Chondrocyte (in vitro differentiated cells): ENCODE measurements at regions not wholly inside any gene's neighbourhood (a gene's known extent, or its start where the extent isn't known, plus 50 kb on each side); places are given as distances from the start of the nearest gene placed in this dataset.

Source experiments
- DNase-seq: peaks from one replicate; pipeline ENCODE4 v3.0.0; 2021; ENCODE audit warnings: mixed read lengths, low spot score
- H3K27ac Mint-ChIP-seq: one replicate; pipeline ENCODE4 v1.8.0; 2021; ENCODE audit warnings: mild to moderate bottlenecking, moderate library complexity, mixed read lengths; ENCODE audit not compliant: unreplicated experiment
- H3K27me3 Mint-ChIP-seq: 2 replicates; pipeline ENCODE4 v1.8.0; 2021; ENCODE audit warnings: low read depth, mixed read lengths
- H3K36me3 Mint-ChIP-seq: 2 replicates; pipeline ENCODE4 v1.8.0; 2021; ENCODE audit warnings: low read depth, mixed read lengths
- H3K4me1 Mint-ChIP-seq: 2 replicates; pipeline ENCODE4 v1.8.0; 2021; ENCODE audit warnings: low read depth, mild to moderate bottlenecking, mixed read lengths
- H3K4me3 Mint-ChIP-seq: one replicate; pipeline ENCODE4 v1.8.0; 2021; ENCODE audit warnings: mild to moderate bottlenecking, moderate library complexity, mixed read lengths; ENCODE audit not compliant: unreplicated experiment
- H3K9me3 Mint-ChIP-seq: 2 replicates; pipeline ENCODE4 v1.8.0; 2021; ENCODE audit warnings: low read depth, mixed read lengths
- TF ChIP-seq, protein P1 (sequence below): fragments of 200-600 bp; sonication (generic); IDR thresholded peaks from 2 replicates; pipeline ENCODE4 v1.5.0; 2021; ENCODE audit warnings: antibody characterized with exemption, mild to moderate bottlenecking, moderate library complexity

- Mint-ChIP-seq H3K27ac (no peak overlapping the region), H3K4me1 (peaks cover 18% of the 10 kb centered on the region), H3K36me3 (no peaks in the 10 kb centered on the region), H3K9me3 (peaks cover 7% of the 10 kb centered on the region), H3K27me3 (no peaks in the 10 kb centered on the region), H3K4me3 (no peak overlapping the region)
- TF ChIP-seq, protein P1, sequence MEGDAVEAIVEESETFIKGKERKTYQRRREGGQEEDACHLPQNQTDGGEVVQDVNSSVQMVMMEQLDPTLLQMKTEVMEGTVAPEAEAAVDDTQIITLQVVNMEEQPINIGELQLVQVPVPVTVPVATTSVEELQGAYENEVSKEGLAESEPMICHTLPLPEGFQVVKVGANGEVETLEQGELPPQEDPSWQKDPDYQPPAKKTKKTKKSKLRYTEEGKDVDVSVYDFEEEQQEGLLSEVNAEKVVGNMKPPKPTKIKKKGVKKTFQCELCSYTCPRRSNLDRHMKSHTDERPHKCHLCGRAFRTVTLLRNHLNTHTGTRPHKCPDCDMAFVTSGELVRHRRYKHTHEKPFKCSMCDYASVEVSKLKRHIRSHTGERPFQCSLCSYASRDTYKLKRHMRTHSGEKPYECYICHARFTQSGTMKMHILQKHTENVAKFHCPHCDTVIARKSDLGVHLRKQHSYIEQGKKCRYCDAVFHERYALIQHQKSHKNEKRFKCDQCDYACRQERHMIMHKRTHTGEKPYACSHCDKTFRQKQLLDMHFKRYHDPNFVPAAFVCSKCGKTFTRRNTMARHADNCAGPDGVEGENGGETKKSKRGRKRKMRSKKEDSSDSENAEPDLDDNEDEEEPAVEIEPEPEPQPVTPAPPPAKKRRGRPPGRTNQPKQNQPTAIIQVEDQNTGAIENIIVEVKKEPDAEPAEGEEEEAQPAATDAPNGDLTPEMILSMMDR = no peak
- no peak for DNase-seq
Observed at GRCh38 chr7:145289384-145289783, 453.5 kb upstream of the TPK1 start.

DNA sequence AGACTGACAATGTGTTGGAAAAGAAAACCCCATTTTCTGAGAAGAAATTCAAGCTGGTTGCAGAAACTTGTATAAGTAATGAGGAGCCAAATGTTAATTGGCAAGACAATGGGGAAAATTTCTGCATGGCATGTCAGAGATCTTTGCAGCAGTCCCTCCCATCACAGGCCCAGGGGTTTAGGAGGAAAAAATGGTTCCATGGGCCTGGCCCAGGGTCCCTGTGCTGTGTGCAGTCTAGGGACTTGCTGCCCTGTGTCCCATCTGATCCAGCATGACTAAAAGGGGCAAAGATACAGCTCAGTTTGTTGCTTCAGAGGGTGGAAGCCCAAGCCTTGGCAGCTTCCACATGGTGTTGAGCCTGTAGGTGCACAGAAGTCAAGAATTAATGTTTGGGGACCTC lies 440.3 kb upstream of the TPK1 start:
- Mint-ChIP-seq H3K27ac (no peak overlapping the region), H3K4me1 (no peaks in the 10 kb centered on the region), H3K9me3 (peaks cover 51% of the 10 kb centered on the region), H3K4me3 (no peak overlapping the region), H3K36me3 (peaks cover 4% of the 10 kb centered on the region), H3K27me3 (no peaks in the 10 kb centered on the region)
- TF ChIP-seq, protein P1 = no peak
- DNase-seq = no peak

DNA sequence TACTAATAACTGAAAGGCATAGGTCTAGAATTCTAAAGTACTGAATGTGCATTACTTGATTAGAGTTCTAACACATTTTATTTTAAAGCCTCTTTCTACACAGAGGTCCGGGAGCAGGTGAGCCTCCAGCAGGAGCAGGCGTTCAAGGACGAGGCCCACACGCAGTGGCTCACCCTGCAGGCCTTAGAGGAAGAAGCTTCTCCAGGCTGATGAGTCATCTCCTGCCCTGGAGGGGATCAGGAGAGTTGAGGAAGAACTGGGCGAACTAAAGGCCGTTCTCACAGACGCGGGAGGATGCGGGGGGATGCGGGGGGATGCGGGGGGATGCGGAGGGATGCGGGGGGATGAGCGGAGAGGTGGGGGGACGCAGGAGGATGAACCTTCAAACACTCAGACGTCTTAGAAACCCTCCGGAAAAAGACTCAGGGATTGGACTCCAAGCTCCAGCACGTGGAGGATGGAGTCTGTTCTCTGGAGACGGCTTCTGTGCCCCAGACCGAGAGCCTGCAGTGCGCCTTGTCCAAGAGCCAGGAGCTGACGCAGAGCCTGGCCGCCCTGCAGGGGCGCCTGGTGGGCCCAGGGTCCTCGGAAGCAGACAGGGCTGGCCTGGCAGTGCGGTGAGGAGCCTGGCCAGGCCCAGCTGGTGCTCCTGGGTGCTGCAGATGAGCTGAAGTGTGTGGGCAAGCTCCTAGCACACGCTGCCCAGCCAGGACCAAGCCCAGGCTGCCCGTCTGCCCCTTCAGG lies 433.7 kb upstream of the TPK1 start:
- Mint-ChIP-seq H3K4me1 (no peaks in the 10 kb centered on the region), H3K36me3 (no peaks in the 10 kb centered on the region), H3K4me3 (no peak overlapping the region), H3K9me3 (peaks cover 12% of the 10 kb centered on the region), H3K27ac (no peak overlapping the region), H3K27me3 (no peaks in the 10 kb centered on the region)
- TF ChIP-seq, protein P1 = no peak
- no peak for DNase-seq

DNA sequence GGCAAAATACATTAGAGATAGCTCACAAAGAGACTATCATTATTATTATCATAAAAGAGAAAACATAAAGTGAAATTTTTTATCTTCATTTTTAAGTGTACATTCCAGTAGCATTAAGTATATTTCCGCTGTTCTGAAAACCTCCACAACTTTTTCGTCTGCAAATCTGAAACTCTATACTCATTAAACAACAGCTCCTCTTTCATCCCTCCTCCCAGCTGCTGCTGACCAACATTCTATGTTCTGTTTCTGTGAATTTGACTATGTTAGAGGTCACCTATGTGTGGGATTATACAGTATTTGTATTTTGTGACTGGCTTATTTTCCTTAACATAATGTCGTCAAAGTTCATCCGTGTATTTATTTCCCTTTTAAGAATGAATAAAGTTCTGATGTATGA lies 429.3 kb upstream of the TPK1 start:
- H3K9me3 Mint-ChIP-seq = peaks cover 5% of the 10 kb centered on the region
- H3K4me3 Mint-ChIP-seq = no peak overlapping the region
- no peaks in the 10 kb centered on the region for H3K4me1 Mint-ChIP-seq
- H3K27me3 Mint-ChIP-seq = no peaks in the 10 kb centered on the region
- no peaks in the 10 kb centered on the region for H3K36me3 Mint-ChIP-seq
- TF ChIP-seq, protein P1 = no peak
- DNase-seq = no peak
- H3K27ac Mint-ChIP-seq = no peak overlapping the region

- Mint-ChIP-seq H3K27ac (no peak overlapping the region), H3K4me1 (no peaks in the 10 kb centered on the region), H3K9me3 (peaks cover 8% of the 10 kb centered on the region), H3K4me3 (no peak overlapping the region), H3K27me3 (no peaks in the 10 kb centered on the region), H3K36me3 (no peaks in the 10 kb centered on the region)
- DNase-seq = no peak
- TF ChIP-seq, protein P1 = no peak
Observed at GRCh38 chr7:145263886-145264285, 428.0 kb upstream of the TPK1 start.
